IMR-90 (cell line): ENCODE measurements at regions not wholly inside any gene's neighbourhood (a gene's known extent, or its start where the extent isn't known, plus 50 kb on each side); places are given as distances from the start of the nearest gene placed in this dataset.

Source experiments
- CEBPB ChIP-seq: IDR thresholded peaks from 2 replicates; pipeline ENCODE4 v1.6.1; 2012; ENCODE audit warnings: low read depth, low read length, improper control_type of control experiment
- CHD1 ChIP-seq: IDR thresholded peaks from 2 replicates; pipeline ENCODE4 v1.6.1; 2012; ENCODE audit warnings: low read depth, low read length, improper control_type of control experiment
- CTCF ChIP-seq: conservative IDR thresholded peaks from 2 replicates; pipeline ENCODE4 v1.5.1; 2012; ENCODE audit warnings: mild to moderate bottlenecking, low read depth, low read length, improper control_type of control experiment
- ELK1 ChIP-seq: fragments of 150-350 bp; IDR thresholded peaks from 2 replicates; pipeline ENCODE4 v1.6.1; 2016; ENCODE audit warnings: low read depth, mild to moderate bottlenecking, low read length, moderate library complexity, borderline replicate concordance
- RAD21 ChIP-seq: IDR thresholded peaks from 2 replicates; pipeline ENCODE4 v1.6.1; 2012; ENCODE audit warnings: low read length, improper control_type of control experiment

GRCh38 chr4:74523096-74523495 lies 78.2 kb downstream of the AREG start:
- no peak for TF ChIP-seq CEBPB
- no peak for TF ChIP-seq CTCF
- no peak for TF ChIP-seq ELK1
- TF ChIP-seq RAD21 = no peak
- no peak for TF ChIP-seq CHD1
